ENCODE measurements at regions not wholly inside any gene's neighbourhood (a gene's known extent, or its start where the extent isn't known, plus 50 kb on each side); places are given as distances from the start of the nearest gene placed in this dataset.
A peak's percentile ranks its signal among the peaks of the same experiment; 100 is the strongest.

DNA sequence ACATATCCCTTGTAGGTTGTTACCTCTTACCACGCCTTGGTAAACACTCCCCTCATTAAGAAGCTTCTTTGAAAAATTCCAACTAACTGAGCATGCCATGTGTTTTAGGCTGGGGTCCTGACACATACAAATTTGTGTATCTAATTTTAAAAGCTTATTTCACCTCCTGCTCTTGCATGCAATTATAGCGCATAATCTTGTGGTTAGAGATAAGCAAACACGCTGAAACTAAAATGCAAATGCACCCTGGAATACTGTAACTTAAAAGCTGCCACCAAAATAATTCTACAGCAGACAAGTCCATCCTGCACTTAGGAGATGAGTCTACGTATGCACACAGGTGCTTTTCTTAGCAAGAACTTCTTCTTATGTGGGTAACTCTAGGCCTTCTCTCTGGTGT, 990.2 kb downstream of the TSN start:
- Histone ChIP-seq H2BK120ac (replicated peaks; ENCODE audit: low read depth, low read length) (no peak overlapping the region), H2BK12ac (ENCODE audit: low read depth, low read length) (no peak overlapping the region; the same call in 1 of the 2 replicates), H3K79me2 (ENCODE audit: control insufficient read depth in 1 of 2, insufficient read depth in 2 of 2, low read length in 2 of 2) (no peaks in the 10 kb centered on the region), H2BK5ac (ENCODE audit: low read depth, low read length) (no peak overlapping the region), H4K91ac (replicated peaks; ENCODE audit: insufficient read length, low read length) (no peak overlapping the region), H3K79me1 (ENCODE audit: low read depth, low read length) (no peaks in the 10 kb centered on the region), H3K4me2 (ENCODE audit: insufficient read depth in 1 of 2, low read depth in 2 of 2, low read length in 2 of 2) (no peak overlapping the region), H3K27me3 (replicated peaks in 1 of 4; ENCODE audit: control insufficient read depth in 3 of 4, extremely low read depth in 1 of 4, insufficient read depth in 3 of 4, low read length in 3 of 4) (no peaks in the 10 kb centered on the region), H2AK5ac (ENCODE audit: low read depth, low read length) (no peak overlapping the region), H4K20me1 (replicated peaks in 1 of 2; ENCODE audit: control insufficient read depth in 1 of 2, insufficient read depth in 2 of 2, low read length in 2 of 2) (no peaks in the 10 kb centered on the region), H3K9me3 (ENCODE audit: insufficient read depth in 2 of 2, low read depth in 1 of 2, low read length in 1 of 2) (no peaks in the 10 kb centered on the region), H2AFZ (ENCODE audit: low read length) (peak overlapping the region; percentile 64), H3K14ac (ENCODE audit: insufficient read length) (no peak overlapping the region), H3K4ac (replicated peaks; ENCODE audit: insufficient read length, low read depth, low read length) (no peak overlapping the region), H4K5ac (ENCODE audit: insufficient read length, low read depth, low read length) (no peak overlapping the region), H3K27ac (ENCODE audit: low read depth, low read length) (no peak overlapping the region), H3K4me3 (ENCODE audit: extremely low read depth in 1 of 4, insufficient read depth in 2 of 4, low read depth in 3 of 4, low read length in 4 of 4) (no peak overlapping the region), H2BK15ac (ENCODE audit: low read length) (no peak overlapping the region), H2BK20ac (ENCODE audit: low read length) (no peak overlapping the region), H3K9ac (replicated peaks in 1 of 4; ENCODE audit: extremely low read depth in 1 of 4, low read depth in 3 of 4, low read length in 3 of 4) (no peak overlapping the region), H3K23ac (ENCODE audit: insufficient read length) (no peak overlapping the region), H3K23me2 (ENCODE audit: low read depth, low read length) (no peaks in the 10 kb centered on the region), H3K18ac (ENCODE audit: extremely low read depth, low read length) (no peak overlapping the region), H3K56ac (replicated peaks; ENCODE audit: insufficient read length, low read depth, low read length) (no peak overlapping the region), H3K36me3 (ENCODE audit: control insufficient read depth in 2 of 4, insufficient read depth in 4 of 4, low read length in 3 of 4) (no peaks in the 10 kb centered on the region), H4K8ac (ENCODE audit: extremely low read depth, insufficient read depth, low read length) (no peak overlapping the region), H3K4me1 (replicated peaks in 1 of 4; ENCODE audit: control insufficient read depth in 3 of 4, insufficient read depth in 4 of 4, low read length in 3 of 4) (peaks cover 0 to 5% (median 2%) of the 10 kb centered on the region in 4 experiments; a peak in 2 of 7 replicates)
- WGBS, 2 experiments (ENCODE audit: extremely low coverage in 1 of 2, insufficient coverage in 1 of 2, insufficient read length in 1 of 2, insufficient replicate concordance in 2 of 2, low coverage in 1 of 2, low lambda C conversion rate in 2 of 2, missing lambda C conversion rate in 1 of 2): 95% methylated on average over 4 of the region's 4 CpGs; no CpG with 5 or more reads in 1 of the 2 experiments
- FAIRE-seq (no peak), DNase-seq (ENCODE audit: low read depth in 1 of 2, low spot score in 2 of 2) (no peak)
- CTCF ChIA-PET (ENCODE audit: partially characterized antibody): interaction anchor here (0.7 to 1.3 kb wide), 4 partner anchors 8 to 322 kb away, joined by 3 to 4 read pairs (median 3); no protein-coding TSS in a partner anchor
- no peak for TF ChIP-seq BRCA1 (IDR thresholded peaks at IDR 0.05; ENCODE audit: low read depth, low read length)
- TF ChIP-seq YY1 (IDR thresholded peaks at IDR 0.05; ENCODE audit: low read depth, low read length): no peak
- no peak for TF ChIP-seq NRF1 (IDR thresholded peaks at IDR 0.05; ENCODE audit: low read depth, low read length)
- no peak for TF ChIP-seq SP4 (IDR thresholded peaks at IDR 0.05; ENCODE audit: low read length)
- no peak for TF ChIP-seq NANOG (IDR thresholded peaks at IDR 0.05; ENCODE audit: insufficient read depth, low read depth, low read length, poor library complexity, severe bottlenecking)
- no peak for TF ChIP-seq EGR1 (IDR thresholded peaks at IDR 0.05; ENCODE audit: borderline replicate concordance, low read depth, low read length)
- no peak for TF ChIP-seq SAP30 (IDR thresholded peaks at IDR 0.05; ENCODE audit: insufficient read depth, insufficient replicate concordance, low read length)
- no peak for TF ChIP-seq TEAD4 (IDR thresholded peaks at IDR 0.05; ENCODE audit: low read depth, low read length)
- no peak for TF ChIP-seq BACH1 (IDR thresholded peaks at IDR 0.05; ENCODE audit: low read length)
- no peak for TF ChIP-seq PHF8 (conservative IDR thresholded peaks at IDR 0.05; ENCODE audit: low read depth, low read length)
- TF ChIP-seq FOSL1 (IDR thresholded peaks at IDR 0.05; ENCODE audit: insufficient read depth, low read depth, low read length): no peak
- TF ChIP-seq SP2 (IDR thresholded peaks at IDR 0.05; ENCODE audit: low read length): no peak
- TF ChIP-seq, protein P1, sequence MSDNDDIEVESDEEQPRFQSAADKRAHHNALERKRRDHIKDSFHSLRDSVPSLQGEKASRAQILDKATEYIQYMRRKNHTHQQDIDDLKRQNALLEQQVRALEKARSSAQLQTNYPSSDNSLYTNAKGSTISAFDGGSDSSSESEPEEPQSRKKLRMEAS (IDR thresholded peaks at IDR 0.05): no peak
- no peak for TF ChIP-seq POU5F1 (IDR thresholded peaks at IDR 0.05; ENCODE audit: low read depth, low read length)
- TF ChIP-seq, protein P2, sequence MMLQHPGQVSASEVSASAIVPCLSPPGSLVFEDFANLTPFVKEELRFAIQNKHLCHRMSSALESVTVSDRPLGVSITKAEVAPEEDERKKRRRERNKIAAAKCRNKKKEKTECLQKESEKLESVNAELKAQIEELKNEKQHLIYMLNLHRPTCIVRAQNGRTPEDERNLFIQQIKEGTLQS (IDR thresholded peaks at IDR 0.05; ENCODE audit: insufficient read depth, low read depth, low read length): no peak
- POLR2A ChIA-PET (ENCODE audit: partially characterized antibody): no interaction called here
